ENCODE measurements at regions not wholly inside any gene's neighbourhood (a gene's known extent, or its start where the extent isn't known, plus 50 kb on each side); places are given as distances from the start of the nearest gene placed in this dataset.

- Mint-ChIP-seq H3K9me3 (ENCODE audit: low read depth) (no peaks in the 10 kb centered on the region), H3K27ac (no peak overlapping the region), H3K36me3 (ENCODE audit: insufficient read depth) (no peaks in the 10 kb centered on the region), H3K27me3 (peaks cover 5% of the 10 kb centered on the region), H3K4me3 (ENCODE audit: low read depth) (no peak overlapping the region), H3K4me1 (ENCODE audit: low read depth) (peaks cover 3% of the 10 kb centered on the region)
- TF ChIP-seq CTCF (IDR thresholded peaks at IDR 0.05; ENCODE audit: unreplicated experiment), result no peak
- no peak for DNase-seq (ENCODE audit: low spot score, unreplicated experiment)
Measured at GRCh38 chr5:167451076-167451475, 840.4 kb upstream of the WWC1 start.

GRCh38 chr5:167452136-167452535, 839.3 kb upstream of the WWC1 start:
- H3K36me3 Mint-ChIP-seq (ENCODE audit: insufficient read depth), result no peaks in the 10 kb centered on the region
- TF ChIP-seq CTCF (IDR thresholded peaks at IDR 0.05; ENCODE audit: unreplicated experiment), result no peak
- H3K27ac Mint-ChIP-seq, result no peak overlapping the region
- H3K27me3 Mint-ChIP-seq, result peaks cover 5% of the 10 kb centered on the region
- H3K4me1 Mint-ChIP-seq (ENCODE audit: low read depth), result peaks cover 3% of the 10 kb centered on the region
- DNase-seq (ENCODE audit: low spot score, unreplicated experiment), result no peak
- H3K9me3 Mint-ChIP-seq (ENCODE audit: low read depth), result no peaks in the 10 kb centered on the region
- no peak overlapping the region for H3K4me3 Mint-ChIP-seq (ENCODE audit: low read depth)

- no peak overlapping the region for H3K4me3 Mint-ChIP-seq (ENCODE audit: low read depth)
- H3K27ac Mint-ChIP-seq, result no peak overlapping the region
Measured at GRCh38 chr5:167453246-167454030, 838.0 kb upstream of the WWC1 start.

GRCh38 chr5:167458412-167458811, 833.0 kb upstream of the WWC1 start:
- Mint-ChIP-seq H3K27me3 (no peaks in the 10 kb centered on the region), H3K9me3 (ENCODE audit: low read depth) (peaks cover 8% of the 10 kb centered on the region), H3K36me3 (ENCODE audit: insufficient read depth) (no peaks in the 10 kb centered on the region), H3K4me1 (ENCODE audit: low read depth) (no peaks in the 10 kb centered on the region), H3K27ac (no peak overlapping the region), H3K4me3 (ENCODE audit: low read depth) (no peak overlapping the region)
- DNase-seq (ENCODE audit: low spot score, unreplicated experiment), result no peak
- no peak for TF ChIP-seq CTCF (IDR thresholded peaks at IDR 0.05; ENCODE audit: unreplicated experiment)

More at GRCh38 chr5:167453246-167454030, 838.0 kb upstream of the WWC1 start:
- Mint-ChIP-seq H3K4me1 (ENCODE audit: low read depth) (peaks cover 3% of the 10 kb centered on the region), H3K9me3 (ENCODE audit: low read depth) (no peaks in the 10 kb centered on the region), H3K36me3 (ENCODE audit: insufficient read depth) (no peaks in the 10 kb centered on the region), H3K27me3 (no peaks in the 10 kb centered on the region)
- no peak for TF ChIP-seq CTCF (IDR thresholded peaks at IDR 0.05; ENCODE audit: unreplicated experiment)
- DNase-seq (ENCODE audit: low spot score, unreplicated experiment), result no peak

GRCh38 chr5:167460449-167461020, 830.9 kb upstream of the WWC1 start:
- H3K27me3 Mint-ChIP-seq, result no peaks in the 10 kb centered on the region
- H3K9me3 Mint-ChIP-seq (ENCODE audit: low read depth), result peaks cover 8% of the 10 kb centered on the region
- no peak overlapping the region for H3K27ac Mint-ChIP-seq

More at GRCh38 chr5:167460449-167461020, 830.9 kb upstream of the WWC1 start:
- Mint-ChIP-seq H3K4me1 (ENCODE audit: low read depth) (peaks cover 2% of the 10 kb centered on the region), H3K4me3 (ENCODE audit: low read depth) (no peak overlapping the region), H3K36me3 (ENCODE audit: insufficient read depth) (no peaks in the 10 kb centered on the region)
- TF ChIP-seq CTCF (IDR thresholded peaks at IDR 0.05; ENCODE audit: unreplicated experiment), result no peak
- DNase-seq (ENCODE audit: low spot score, unreplicated experiment), result no peak
